GM12878 (cell line): ENCODE measurements at regions not wholly inside any gene's neighbourhood (a gene's known extent, or its start where the extent isn't known, plus 50 kb on each side); places are given as distances from the start of the nearest gene placed in this dataset.

ENCODE experiments used
- ATAC-seq: fragments of 200-7000 bp; cut with Tn5 transposase; 3 replicates; pipeline ENCODE4 v1.9.1; 2020; ENCODE audit warnings: mild to moderate bottlenecking, moderate library complexity
- BruUV-seq: library from RNA; stranded (reverse); fragments of 400-500 nt; replicated peaks from 2 replicates; lab custom pipeline; 2021; lab: Mats Ljungman, UMichigan
- CTCF ChIA-PET: fragments of 300-600 bp; sonication (Branson Sonifier 250); formaldehyde crosslinking; extraction: SDS; loops from one replicate; lab custom pipeline; 2021; ENCODE audit warnings: inconsistent platforms; lab: Yijun Ruan, JAX
- POLR2A ChIA-PET: fragments of 350-600 bp; formaldehyde crosslinking; extraction: SDS; loops from one replicate; lab custom pipeline; 2021; ENCODE audit warnings: inconsistent platforms; lab: Charles Lee
- RAD21 ChIA-PET: fragments of 300-600 bp; sonication (Branson Sonifier 250); formaldehyde crosslinking; loops from one replicate; lab custom pipeline; 2023; ENCODE audit warnings: antibody characterized with exemption; ENCODE audit not compliant: unreplicated experiment; lab: Charles Lee
- SMC1A ChIA-PET: fragments of 300-600 bp; sonication (Branson Sonifier 250); formaldehyde crosslinking; loops from one replicate; lab custom pipeline; 2023; ENCODE audit not compliant: unreplicated experiment, uncharacterized antibody; lab: Charles Lee
- DNase-seq: peaks from one replicate; pipeline ENCODE4 v3.0.0-alpha.2; 2011; ENCODE audit warnings: low read depth, low spot score
- FAIRE-seq: peaks from 3 replicates; lab custom pipeline; 2011; peaks lifted over from hg19 to GRCh38; lab: Jason Lieb, UNC
- H2AFZ ChIP-seq: 2 replicates; pipeline ENCODE4 v1.6.0; 2011; ENCODE audit warnings: low read depth, low read length, control low read depth; ENCODE audit not compliant: control insufficient read depth
- H3K27ac ChIP-seq: 2 replicates; pipeline ENCODE4 v1.5.1; 2011; ENCODE audit warnings: control low read depth; ENCODE audit not compliant: control insufficient read depth, insufficient read depth
- H3K27me3 ChIP-seq, 2 experiments: replicated peaks in 1 of 2; 2 replicates each; pipeline versions ENCODE4 v1.6.0 to v1.6.1; 2011; ENCODE audit warnings: low read length in 1 of 2; ENCODE audit not compliant: control insufficient read depth in 2 of 2, insufficient read depth in 2 of 2
- H3K36me3 ChIP-seq, 2 experiments: 2 replicates each; pipeline ENCODE4 v1.5.1; 2011; ENCODE audit warnings: low read length in 1 of 2; ENCODE audit not compliant: control insufficient read depth in 2 of 2, insufficient read depth in 2 of 2
- H3K4me1 ChIP-seq: 2 replicates; pipeline ENCODE4 v1.6.1; 2011; ENCODE audit warnings: mild to moderate bottlenecking, low read length, moderate library complexity, mixed read lengths; ENCODE audit not compliant: control insufficient read depth, insufficient read depth
- H3K4me2 ChIP-seq: 2 replicates; pipeline ENCODE4 v1.6.0; 2011; ENCODE audit warnings: control low read depth; ENCODE audit not compliant: control insufficient read depth, insufficient read depth
- H3K4me3 ChIP-seq: fragments of 200-600 bp; sonication (generic); 2 replicates; pipeline ENCODE4 v1.5.1; 2016
- H3K79me2 ChIP-seq: 2 replicates; pipeline ENCODE4 v1.6.0; 2011; ENCODE audit warnings: low read length; ENCODE audit not compliant: control insufficient read depth, insufficient read depth
- H3K9ac ChIP-seq: 2 replicates; pipeline ENCODE4 v1.8.0; 2011; ENCODE audit warnings: low read length, control low read depth, mixed read lengths; ENCODE audit not compliant: control insufficient read depth, insufficient read depth
- H3K9me3 ChIP-seq: replicated peaks from 3 replicates; pipeline ENCODE4 v1.5.1; 2011; ENCODE audit warnings: mild to moderate bottlenecking, low read length; ENCODE audit not compliant: control insufficient read depth, insufficient read depth
- H4K20me1 ChIP-seq: 2 replicates; pipeline ENCODE4 v1.6.0; 2011; ENCODE audit not compliant: control insufficient read depth, insufficient read depth
- BRCA1 ChIP-seq: IDR thresholded peaks from 2 replicates; pipeline ENCODE4 v1.6.1; 2011; ENCODE audit warnings: low read depth, low read length, improper control_type of control experiment
- E2F4 ChIP-seq: IDR thresholded peaks from 2 replicates; pipeline ENCODE4 v1.6.1; 2012; ENCODE audit warnings: low read depth, low read length, improper control_type of control experiment
- ETV6 ChIP-seq, 2 experiments: fragments of 450-650 bp in 1 of 2; IDR thresholded peaks in 1 of 2; conservative IDR thresholded peaks in 1 of 2; 2 replicates each; pipeline ENCODE4 v1.6.1; 2014; ENCODE audit warnings: antibody characterized with exemption in 1 of 2, borderline replicate concordance in 1 of 2, low read depth in 1 of 2, mild to moderate bottlenecking in 1 of 2, moderate library complexity in 1 of 2
- GABPA ChIP-seq: IDR thresholded peaks from 2 replicates; pipeline ENCODE4 v1.6.1; 2014; ENCODE audit warnings: antibody characterized with exemption, low read depth, mild to moderate bottlenecking, inconsistent platforms
- JUNB ChIP-seq: IDR thresholded peaks from 2 replicates; pipeline ENCODE4 v1.6.1; 2016; ENCODE audit warnings: antibody characterized with exemption, mild to moderate bottlenecking
- KLF5 ChIP-seq: fragments of 450-650 bp; IDR thresholded peaks from 2 replicates; pipeline ENCODE4 v1.6.1; 2014; ENCODE audit warnings: mild to moderate bottlenecking; ENCODE audit not compliant: partially characterized antibody
- MEF2B ChIP-seq: fragments of 450-650 bp; IDR thresholded peaks from 2 replicates; pipeline ENCODE4 v1.6.1; 2018; ENCODE audit warnings: mild to moderate bottlenecking, moderate library complexity; ENCODE audit not compliant: partially characterized antibody, poor library complexity, severe bottlenecking
- NBN ChIP-seq: fragments of 450-650 bp; IDR thresholded peaks from 2 replicates; pipeline ENCODE4 v1.6.1; 2016
- PML ChIP-seq: IDR thresholded peaks from 2 replicates; pipeline ENCODE4 v1.6.1; 2012; ENCODE audit warnings: low read length, inconsistent platforms
- RELB ChIP-seq: fragments of 450-650 bp; IDR thresholded peaks from 2 replicates; pipeline ENCODE4 v1.6.1; 2017; ENCODE audit warnings: low read depth, mild to moderate bottlenecking, moderate library complexity
- SMAD5 ChIP-seq: IDR thresholded peaks from 2 replicates; pipeline ENCODE4 v1.6.1; 2016; ENCODE audit warnings: antibody characterized with exemption, low read depth
- TARDBP ChIP-seq: IDR thresholded peaks from 2 replicates; pipeline ENCODE4 v1.6.1; 2016; ENCODE audit warnings: borderline replicate concordance
- ZBTB33 ChIP-seq: fragments of 450-650 bp; IDR thresholded peaks from 2 replicates; pipeline ENCODE4 v1.6.1; 2017; ENCODE audit warnings: mild to moderate bottlenecking
- ZNF274 ChIP-seq: IDR thresholded peaks from one replicate; pipeline ENCODE4 v1.8.0; 2011; ENCODE audit not compliant: insufficient read length, insufficient read depth
- ZNF384 ChIP-seq: IDR thresholded peaks from 2 replicates; pipeline ENCODE4 v1.6.1; 2012; ENCODE audit warnings: low read depth, mild to moderate bottlenecking, low read length, improper control_type of control experiment, borderline replicate concordance
- ZZZ3 ChIP-seq: IDR thresholded peaks from 2 replicates; pipeline ENCODE4 v1.6.1; 2011; ENCODE audit warnings: low read depth; ENCODE audit not compliant: control insufficient read depth, insufficient read length
- WGBS: methylation state at CpG from one replicate; pipeline ENCODE4 v1.1.6; 2016; ENCODE audit warnings: low lambda C conversion rate; ENCODE audit not compliant: insufficient replicate concordance, insufficient coverage; ENCODE audit errors: missing lambda C conversion rate; 5-methylcytosine and 5-hydroxymethylcytosine counted together
- in situ Hi-C: fragments of 300-500 bp; cut with MboI; formaldehyde crosslinking; loops from 9 replicates; pipeline ENCODE4 v1.14.3; 2018; ENCODE audit warnings: mixed read lengths
- intact Hi-C: fragments of 100-400 bp; cut with micrococcal nuclease; formaldehyde crosslinking; loops from one replicate; pipeline ENCODE4 v1.14.2; 2022; ENCODE audit not compliant: unreplicated experiment

GRCh38 chr1:80410233-80410632 is 1390.5 kb upstream of the ADGRL2 start:
- Histone ChIP-seq H2AFZ (no peak overlapping the region), H3K4me1 (no peaks in the 10 kb centered on the region), H3K27me3 (no peaks in the 10 kb centered on the region), H3K9me3 (no peaks in the 10 kb centered on the region), H4K20me1 (no peaks in the 10 kb centered on the region), H3K9ac (no peak overlapping the region), H3K4me3 (no peak overlapping the region), H3K27ac (no peak overlapping the region)
- DNase-seq (no peak), ATAC-seq (no peak)
- SMC1A ChIA-PET: interaction anchor here (1.0 kb wide), 1 partner anchor 28 kb away, joined by 3 read pairs; no protein-coding TSS in a partner anchor
- RAD21 ChIA-PET: no interaction called here
- intact Hi-C loops: no loop called here
- in situ Hi-C loops: no loop called here
- CTCF ChIA-PET: no interaction called here
- POLR2A ChIA-PET: no interaction called here
- BruUV-seq: no TSS peak
- TF ChIP-seq ZBTB33 (no peak), MEF2B (no peak), ZNF274 (no peak), PML (no peak), ETV6 (conservative IDR thresholded peaks at IDR 0.05 in 1 of 2, IDR thresholded peaks at IDR 0.05 in 1 of 2; ENCODE audit: borderline replicate concordance in 1 of 2, low read depth in 1 of 2) (no peak), SMAD5 (no peak), ZZZ3 (no peak), BRCA1 (no peak), E2F4 (no peak), ZNF384 (no peak), NBN (no peak), KLF5 (no peak), JUNB (no peak), GABPA (no peak), RELB (no peak), TARDBP (no peak)
- TF ChIP-seq, all 136 proteins: peak for 0
- H3K36me3 ChIP-seq: no peaks in the 10 kb centered on the region
- FAIRE-seq: no peak
- 13% methylated on average over 4 of the region's 4 CpGs for WGBS
- H3K4me2 ChIP-seq: no peak overlapping the region
- H3K79me2 ChIP-seq: no peaks in the 10 kb centered on the region
